Neuronal stem cell (in vitro differentiated cells): ENCODE measurements at regions not wholly inside any gene's neighbourhood (a gene's known extent, or its start where the extent isn't known, plus 50 kb on each side); places are given as distances from the start of the nearest gene placed in this dataset.
A peak's percentile ranks its signal among the peaks of the same experiment; 100 is the strongest.

Experiments used
- DNase-seq: peaks from one replicate; pipeline ENCODE4 v3.0.0-alpha.2; 2013; ENCODE audit warnings: low spot score
- H2AFZ ChIP-seq: one replicate; pipeline ENCODE4 v1.6.1; 2013; ENCODE audit warnings: mild to moderate bottlenecking, low read length, inconsistent platforms
- H2AK5ac ChIP-seq: 2 replicates; pipeline ENCODE4 v1.6.1; 2013; ENCODE audit warnings: low read depth, mild to moderate bottlenecking, inconsistent platforms, low read length, moderate library complexity, mixed read lengths
- H2BK120ac ChIP-seq: 2 replicates; pipeline ENCODE4 v1.6.1; 2013; ENCODE audit warnings: low read depth, mild to moderate bottlenecking, inconsistent platforms, low read length, moderate library complexity, mixed read lengths
- H2BK12ac ChIP-seq: one replicate; pipeline ENCODE4 v1.6.1; 2013; ENCODE audit warnings: low read length, inconsistent platforms
- H2BK15ac ChIP-seq: 2 replicates; pipeline ENCODE4 v1.6.1; 2013; ENCODE audit warnings: mild to moderate bottlenecking, low read length, inconsistent platforms, mixed read lengths
- H2BK5ac ChIP-seq: one replicate; pipeline ENCODE4 v1.6.1; 2013; ENCODE audit warnings: inconsistent platforms, mild to moderate bottlenecking, low read length, moderate library complexity
- H3K14ac ChIP-seq: one replicate; pipeline ENCODE4 v1.6.1; 2013; ENCODE audit warnings: low read length, inconsistent platforms
- H3K18ac ChIP-seq: 2 replicates; pipeline ENCODE4 v1.6.1; 2013; ENCODE audit warnings: low read length, inconsistent platforms
- H3K23ac ChIP-seq: 2 replicates; pipeline ENCODE4 v1.6.1; 2013; ENCODE audit warnings: low read depth, mild to moderate bottlenecking, mixed read lengths, low read length, inconsistent platforms; ENCODE audit not compliant: poor library complexity
- H3K27ac ChIP-seq: replicated peaks from 3 replicates; pipeline ENCODE4 v1.5.1; 2013; ENCODE audit warnings: low read length, inconsistent platforms
- H3K27me3 ChIP-seq, 3 experiments: 2 replicates each; pipeline ENCODE4 v1.6.1; 2013; ENCODE audit warnings: low read length in 3 of 3, mild to moderate bottlenecking in 2 of 3, inconsistent platforms in 1 of 3, low read depth in 1 of 3, mixed read lengths in 1 of 3, moderate library complexity in 1 of 3; ENCODE audit not compliant: control insufficient read depth in 3 of 3, insufficient read depth in 3 of 3
- H3K36me3 ChIP-seq, 2 donors: replicated peaks in 1 of 2; 2 replicates each; pipeline ENCODE4 v1.6.1; 2013; ENCODE audit warnings: low read length in 2 of 2; ENCODE audit not compliant: control insufficient read depth in 2 of 2, insufficient read depth in 2 of 2
- H3K4ac ChIP-seq: 2 replicates; pipeline ENCODE4 v1.6.1; 2013; ENCODE audit warnings: inconsistent platforms, mild to moderate bottlenecking, low read length, moderate library complexity
- H3K4me1 ChIP-seq, 2 donors: 1 replicate in 1 of 2; 2 replicates in 1 of 2; pipeline ENCODE4 v1.6.1; 2013; ENCODE audit warnings: low read length in 2 of 2, low read depth in 1 of 2; ENCODE audit not compliant: control insufficient read depth in 2 of 2, insufficient read depth in 1 of 2
- H3K4me2 ChIP-seq: one replicate; pipeline ENCODE4 v1.6.1; 2013; ENCODE audit warnings: mild to moderate bottlenecking, low read length, inconsistent platforms; ENCODE audit not compliant: insufficient read depth, poor library complexity, severe bottlenecking
- H3K4me3 ChIP-seq, 2 donors: 2 replicates each; pipeline ENCODE4 v1.5.1; 2013; ENCODE audit warnings: low read length in 2 of 2, mild to moderate bottlenecking in 2 of 2, inconsistent platforms in 1 of 2, moderate library complexity in 1 of 2
- H3K79me1 ChIP-seq: one replicate; pipeline ENCODE4 v1.6.1; 2013; ENCODE audit warnings: low read depth, mild to moderate bottlenecking, inconsistent platforms, low read length, moderate library complexity
- H3K9ac ChIP-seq: one replicate; pipeline ENCODE4 v1.6.1; 2013; ENCODE audit warnings: mild to moderate bottlenecking, low read depth, low read length, inconsistent platforms; ENCODE audit not compliant: poor library complexity
- H3K9me3 ChIP-seq, 2 donors: replicated peaks in 1 of 2; 2 replicates each; pipeline versions ENCODE3 to v1.6.1; 2013; ENCODE audit warnings: low read length in 2 of 2, mild to moderate bottlenecking in 2 of 2, inconsistent platforms in 1 of 2, low read depth in 1 of 2, mixed read lengths in 1 of 2, moderate library complexity in 1 of 2; ENCODE audit not compliant: control insufficient read depth in 2 of 2, insufficient read depth in 1 of 2
- H4K8ac ChIP-seq: one replicate; pipeline ENCODE4 v1.6.1; 2013; ENCODE audit warnings: low read depth, mild to moderate bottlenecking, inconsistent platforms, low read length, moderate library complexity
- H4K91ac ChIP-seq: one replicate; pipeline ENCODE4 v1.6.1; 2013; ENCODE audit warnings: low read length, low read depth, mild to moderate bottlenecking, inconsistent platforms; ENCODE audit not compliant: poor library complexity
- WGBS, 2 donors: extraction: QIAGEN DNeasy Blood & Tissue Kit; methylation state at CpG; one replicate each; pipeline ENCODE4 v1.1.7; 2013; ENCODE audit warnings: missing lambda C conversion rate in 2 of 2, mixed read lengths in 1 of 2; ENCODE audit not compliant: insufficient read length in 2 of 2, insufficient replicate concordance in 1 of 2; ENCODE audit errors: extremely low coverage in 2 of 2; 5-methylcytosine and 5-hydroxymethylcytosine counted together

DNA sequence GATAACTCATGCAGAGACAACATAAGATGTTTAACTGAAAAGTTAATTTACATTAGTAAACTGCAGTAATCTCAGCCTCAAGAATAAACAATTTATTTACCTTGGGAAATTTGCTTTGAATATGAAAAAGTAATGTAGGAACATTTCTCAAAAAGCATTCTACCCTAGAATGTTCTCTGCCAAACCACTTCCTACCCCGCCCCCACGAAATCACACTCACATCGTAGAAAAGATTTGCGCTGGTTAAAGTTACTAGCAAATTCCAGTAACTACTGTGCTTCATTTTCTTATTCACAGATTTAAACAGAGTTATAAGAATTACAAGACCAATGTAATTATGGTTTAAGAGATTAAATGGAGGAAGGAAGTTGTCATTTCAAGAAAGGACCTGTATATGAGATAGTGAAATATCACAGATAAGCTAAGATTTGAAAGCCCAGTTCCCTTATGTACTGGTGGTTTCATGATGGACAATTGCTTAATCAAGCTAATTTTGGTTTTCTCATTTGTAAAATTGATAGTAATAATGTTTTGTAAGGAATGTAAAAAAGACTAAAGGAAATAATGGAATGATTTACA lies 175.4 kb downstream of the GNAI1 start:
- Histone ChIP-seq H3K27me3 (no peaks in the 10 kb centered on the region), H2AFZ (no peak overlapping the region), H3K23ac (no peak overlapping the region), H3K4me3 (no peak overlapping the region), H3K79me1 (no peaks in the 10 kb centered on the region), H3K36me3 (no peaks in the 10 kb centered on the region), H3K4me2 (no peak overlapping the region), H3K14ac (no peak overlapping the region), H4K91ac (no peak overlapping the region), H3K27ac (no peak overlapping the region), H3K18ac (no peak overlapping the region), H2BK120ac (no peak overlapping the region), H4K8ac (no peak overlapping the region), H3K4ac (no peak overlapping the region), H2BK15ac (no peak overlapping the region), H3K9ac (no peak overlapping the region), H2BK12ac (no peak overlapping the region), H2BK5ac (no peak overlapping the region), H2AK5ac (no peak overlapping the region), H3K4me1 (peaks cover 0 to 5% of the 10 kb centered on the region in 2 donors), H3K9me3 (no peaks in the 10 kb centered on the region)
- WGBS, 2 donors = no CpG with 5 or more reads among the region's 4 CpGs
- no peak for DNase-seq

DNA sequence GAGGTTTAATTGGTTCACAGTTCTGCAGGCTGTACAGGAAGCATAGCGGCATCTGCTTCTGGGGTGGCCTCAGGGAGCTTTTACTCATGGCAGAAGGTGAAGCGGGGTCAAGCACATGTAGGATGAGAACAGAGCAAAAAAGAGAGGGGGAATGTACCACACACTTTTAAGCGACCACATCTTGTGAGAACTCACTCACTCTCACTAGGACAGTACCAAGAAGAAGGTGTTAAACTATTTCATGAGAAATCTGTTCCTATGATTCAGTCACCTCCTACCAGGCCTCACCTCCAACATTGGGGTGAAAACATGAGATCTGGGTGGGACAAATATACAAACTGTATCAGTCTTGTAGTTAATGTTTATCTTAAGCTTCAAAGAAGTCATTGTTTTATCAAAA lies 174.7 kb downstream of the GNAI1 start:
- DNase-seq = no peak
- Histone ChIP-seq H4K91ac (no peak overlapping the region), H3K9ac (no peak overlapping the region), H3K23ac (no peak overlapping the region), H2BK15ac (no peak overlapping the region), H2AFZ (no peak overlapping the region), H3K9me3 (no peaks in the 10 kb centered on the region), H3K4me2 (no peak overlapping the region), H2BK120ac (no peak overlapping the region), H4K8ac (no peak overlapping the region), H3K36me3 (no peaks in the 10 kb centered on the region), H2AK5ac (no peak overlapping the region), H3K4me1 (peaks cover 0 to 5% of the 10 kb centered on the region in 2 donors), H3K27ac (no peak overlapping the region), H3K18ac (no peak overlapping the region), H3K14ac (no peak overlapping the region), H2BK5ac (no peak overlapping the region), H2BK12ac (no peak overlapping the region), H3K27me3 (no peaks in the 10 kb centered on the region), H3K4me3 (no peak overlapping the region), H3K79me1 (no peaks in the 10 kb centered on the region), H3K4ac (no peak overlapping the region)
- WGBS, 2 donors = no CpG with 5 or more reads among the region's 3 CpGs

- Histone ChIP-seq H3K4me3 (no peak overlapping the region), H3K4me2 (no peak overlapping the region), H2BK120ac (no peak overlapping the region), H3K36me3 (no peaks in the 10 kb centered on the region), H2BK12ac (no peak overlapping the region), H2AFZ (peak overlapping the region; percentile 12), H2AK5ac (no peak overlapping the region), H3K4ac (no peak overlapping the region), H2BK5ac (no peak overlapping the region), H3K18ac (no peak overlapping the region), H4K91ac (no peak overlapping the region), H3K9me3 (no peaks in the 10 kb centered on the region), H3K79me1 (no peaks in the 10 kb centered on the region), H4K8ac (no peak overlapping the region), H2BK15ac (no peak overlapping the region), H3K27me3 (no peaks in the 10 kb centered on the region), H3K23ac (no peak overlapping the region), H3K27ac (no peak overlapping the region), H3K9ac (no peak overlapping the region), H3K4me1 (peaks cover 0 to 3% of the 10 kb centered on the region in 2 donors), H3K14ac (no peak overlapping the region)
- WGBS, 2 donors = no CpG with 5 or more reads among the region's 2 CpGs
- DNase-seq = no peak
These were observed 172.7 kb downstream of the GNAI1 start for GRCh38 chr7:80307227-80307856.

DNA sequence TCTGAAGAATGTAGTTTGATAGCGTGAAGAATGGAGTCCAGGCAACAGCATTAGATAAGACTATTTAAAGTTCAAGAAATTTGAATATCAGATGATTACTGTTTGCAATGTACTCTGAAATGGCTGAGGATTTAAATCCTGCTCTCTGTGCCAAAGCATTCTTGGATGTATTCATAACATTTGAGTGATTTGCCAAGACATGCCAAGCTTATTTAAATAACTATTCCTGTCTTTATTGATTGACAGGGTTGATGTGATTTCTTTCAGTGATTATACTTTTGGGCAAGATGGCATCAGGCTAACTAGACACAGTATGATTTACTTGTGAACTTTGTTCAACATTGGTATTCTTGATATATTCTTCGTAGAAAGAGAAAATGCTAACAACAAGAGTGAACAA lies 168.7 kb downstream of the GNAI1 start:
- no peak overlapping the region for H2BK12ac ChIP-seq
- no peak overlapping the region for H4K8ac ChIP-seq
- H3K4me3 ChIP-seq = no peak overlapping the region
- H3K4ac ChIP-seq = no peak overlapping the region
- H3K36me3 ChIP-seq = no peaks in the 10 kb centered on the region
- no peaks in the 10 kb centered on the region for H3K27me3 ChIP-seq
- no peak overlapping the region for H2AK5ac ChIP-seq
- H3K18ac ChIP-seq = no peak overlapping the region
- H3K14ac ChIP-seq = no peak overlapping the region
- no peak overlapping the region for H2AFZ ChIP-seq
- no peak overlapping the region for H3K9ac ChIP-seq
- H2BK120ac ChIP-seq = no peak overlapping the region
- DNase-seq = no peak
- H3K23ac ChIP-seq = no peak overlapping the region
- H3K4me2 ChIP-seq = no peak overlapping the region
- no CpG with 5 or more reads among the region's 2 CpGs for whole genome bisulfite sequencing, 2 donors
- no peak overlapping the region for H2BK5ac ChIP-seq
- no peak overlapping the region for H4K91ac ChIP-seq
- no peaks in the 10 kb centered on the region for H3K9me3 ChIP-seq
- no peaks in the 10 kb centered on the region for H3K79me1 ChIP-seq
- H2BK15ac ChIP-seq = no peak overlapping the region
- no peaks in the 10 kb centered on the region for H3K4me1 ChIP-seq
- H3K27ac ChIP-seq = no peak overlapping the region
